Adrenal gland (tissue), 9 donors: ENCODE measurements at regions not wholly inside any gene's neighbourhood (a gene's known extent, or its start where the extent isn't known, plus 50 kb on each side); places are given as distances from the start of the nearest gene placed in this dataset.

Source experiments
- DNase-seq, 7 donors: peaks; one replicate each; pipeline ENCODE4 v3.0.0-alpha.2; 2019 to 2020
- H3K27ac ChIP-seq, 5 donors: fragments of 200-600 bp; sonication (generic) in 4 of 5; 1 replicate in 3 of 5; 2 replicates in 2 of 5; pipeline versions ENCODE4 v1.5.1 to v1.8.0; 2016 to 2020; ENCODE audit warnings: mild to moderate bottlenecking in 1 of 5
- H3K27me3 ChIP-seq: fragments of 200-600 bp; 2 replicates; pipeline ENCODE4 v1.8.0; 2021
- H3K36me3 ChIP-seq, 2 donors: fragments of 200-600 bp; replicated peaks in 1 of 2; 1 replicate in 1 of 2; 2 replicates in 1 of 2; pipeline versions ENCODE4 v1.5.1 to v1.8.0; 2018 to 2022
- H3K4me1 ChIP-seq, 2 donors: fragments of 200-600 bp; replicated peaks in 1 of 2; 1 replicate in 1 of 2; 2 replicates in 1 of 2; pipeline versions ENCODE4 v1.5.1 to v1.8.0; 2018 to 2021
- H3K4me3 ChIP-seq, 4 donors: fragments of 200-600 bp; sonication (generic) in 3 of 4; one replicate each; pipeline ENCODE4 v1.5.1; 2016 to 2018
- H3K9me3 ChIP-seq, 3 donors: fragments of 200-600 bp; sonication (generic) in 1 of 3; replicated peaks in 1 of 3; 1 replicate in 2 of 3; 2 replicates in 1 of 3; pipeline versions ENCODE4 v1.5.1 to v1.8.0; 2016 to 2021
- POLR2A ChIP-seq, 2 donors: fragments of 450-650 bp; IDR thresholded peaks; one replicate each; pipeline ENCODE4 v1.6.1; 2017; ENCODE audit warnings: antibody characterized with exemption in 2 of 2, mild to moderate bottlenecking in 2 of 2, moderate library complexity in 1 of 2
- WGBS, 4 donors: extraction: QIAGEN DNeasy Blood & Tissue Kit in 2 of 4; methylation state at CpG; one replicate each; pipeline versions ENCODE4 v1.1.5 to v1.1.7; 2013 to 2017; 5-methylcytosine and 5-hydroxymethylcytosine counted together
- intact Hi-C, 2 donors: fragments of 100-400 bp; cut with DNase I; formaldehyde crosslinking; loops; one replicate each; pipeline versions ENCODE4 v1.14.1 to v1.15.0; 2022 to 2023
- TF ChIP-seq, protein P1 (sequence below), 6 experiments: fragments of 450-650 bp in 4 of 6; fragments of 200-600 bp in 2 of 6; sonication (generic) in 1 of 6; IDR thresholded peaks; 1 replicate in 5 of 6; 2 replicates in 1 of 6; pipeline versions ENCODE4 v1.5.1 to v1.8.0; 2016 to 2021; ENCODE audit warnings: antibody characterized with exemption in 6 of 6, mild to moderate bottlenecking in 2 of 6, moderate library complexity in 1 of 6
- donor health status: healthy with polysubstance abuse.
- donor health status: Bipolar disorder and iron deficiency.
- donor health status: DM: yes; HTN: yes; CAD: no.
- donor health status: DM: no; HTN: no; CAD: no.
- donor health status: DM: no; HTN: no; CAD: no.

DNA sequence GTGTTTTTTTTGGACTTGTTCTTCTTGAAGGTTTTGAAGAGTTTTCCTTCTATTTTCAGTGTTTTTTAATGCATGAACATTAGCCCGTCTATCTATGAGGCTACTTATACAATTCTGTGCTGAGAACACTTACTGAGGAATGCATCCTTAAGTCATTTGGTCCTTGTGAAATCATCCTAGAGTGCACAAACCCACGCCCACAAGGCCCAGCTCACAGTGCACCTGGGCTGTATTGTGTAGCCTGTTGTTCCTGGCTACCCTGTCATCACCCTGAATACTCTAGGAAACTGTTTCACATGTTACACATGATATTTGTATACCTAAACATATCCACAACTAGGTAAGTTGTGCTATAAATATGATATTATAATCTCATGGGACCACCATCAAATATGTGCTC, 1226.7 kb downstream of the NLGN4Y start:
- Histone ChIP-seq H3K27ac (no peak overlapping the region), H3K4me3 (no peak overlapping the region), H3K36me3 (no peaks in the 10 kb centered on the region), H3K27me3 (no peaks in the 10 kb centered on the region), H3K4me1 (no peaks in the 10 kb centered on the region), H3K9me3 (no peaks in the 10 kb centered on the region)
- 75 to 76% methylated on average over 2 of the region's 2 CpGs; no CpG with 5 or more reads in 2 of the 4 donors for WGBS, 4 donors
- DNase-seq, result no peak
- TF ChIP-seq, protein P1, sequence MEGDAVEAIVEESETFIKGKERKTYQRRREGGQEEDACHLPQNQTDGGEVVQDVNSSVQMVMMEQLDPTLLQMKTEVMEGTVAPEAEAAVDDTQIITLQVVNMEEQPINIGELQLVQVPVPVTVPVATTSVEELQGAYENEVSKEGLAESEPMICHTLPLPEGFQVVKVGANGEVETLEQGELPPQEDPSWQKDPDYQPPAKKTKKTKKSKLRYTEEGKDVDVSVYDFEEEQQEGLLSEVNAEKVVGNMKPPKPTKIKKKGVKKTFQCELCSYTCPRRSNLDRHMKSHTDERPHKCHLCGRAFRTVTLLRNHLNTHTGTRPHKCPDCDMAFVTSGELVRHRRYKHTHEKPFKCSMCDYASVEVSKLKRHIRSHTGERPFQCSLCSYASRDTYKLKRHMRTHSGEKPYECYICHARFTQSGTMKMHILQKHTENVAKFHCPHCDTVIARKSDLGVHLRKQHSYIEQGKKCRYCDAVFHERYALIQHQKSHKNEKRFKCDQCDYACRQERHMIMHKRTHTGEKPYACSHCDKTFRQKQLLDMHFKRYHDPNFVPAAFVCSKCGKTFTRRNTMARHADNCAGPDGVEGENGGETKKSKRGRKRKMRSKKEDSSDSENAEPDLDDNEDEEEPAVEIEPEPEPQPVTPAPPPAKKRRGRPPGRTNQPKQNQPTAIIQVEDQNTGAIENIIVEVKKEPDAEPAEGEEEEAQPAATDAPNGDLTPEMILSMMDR (IDR thresholded peaks at IDR 0.05), result no peak
- TF ChIP-seq POLR2A (IDR thresholded peaks at IDR 0.05), result no peak
- intact Hi-C loops, result no loop called here

DNA sequence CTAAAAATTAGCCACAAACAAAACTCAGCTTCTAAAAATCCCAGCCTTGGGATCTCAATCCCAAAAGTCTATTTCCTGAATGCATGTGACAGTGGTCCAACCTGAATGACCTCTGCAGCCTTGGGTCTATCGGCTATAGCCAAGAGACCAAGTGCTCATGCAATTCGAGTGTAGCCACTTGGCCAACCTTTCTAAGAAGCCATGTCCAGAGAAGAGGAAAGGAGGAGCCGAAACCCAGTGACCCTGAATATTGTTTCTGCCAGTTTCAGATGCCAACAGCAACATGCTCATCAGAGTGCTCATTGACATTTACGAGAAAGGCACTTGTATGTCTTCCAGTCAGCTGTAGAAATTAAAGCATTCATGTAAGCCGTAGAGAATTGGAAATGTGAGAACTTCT, 1231.9 kb downstream of the NLGN4Y start:
- Histone ChIP-seq H3K27me3 (no peaks in the 10 kb centered on the region), H3K27ac (no peak overlapping the region), H3K4me1 (no peaks in the 10 kb centered on the region), H3K4me3 (no peak overlapping the region), H3K9me3 (no peaks in the 10 kb centered on the region), H3K36me3 (no peaks in the 10 kb centered on the region)
- 70 to 72% methylated on average over 5 of the region's 5 CpGs; no CpG with 5 or more reads in 2 of the 4 donors for WGBS, 4 donors
- no peak for TF ChIP-seq POLR2A (IDR thresholded peaks at IDR 0.05)
- TF ChIP-seq, protein P1 (IDR thresholded peaks at IDR 0.05), result no peak
- intact Hi-C loops, result no loop called here
- DNase-seq, result no peak

DNA sequence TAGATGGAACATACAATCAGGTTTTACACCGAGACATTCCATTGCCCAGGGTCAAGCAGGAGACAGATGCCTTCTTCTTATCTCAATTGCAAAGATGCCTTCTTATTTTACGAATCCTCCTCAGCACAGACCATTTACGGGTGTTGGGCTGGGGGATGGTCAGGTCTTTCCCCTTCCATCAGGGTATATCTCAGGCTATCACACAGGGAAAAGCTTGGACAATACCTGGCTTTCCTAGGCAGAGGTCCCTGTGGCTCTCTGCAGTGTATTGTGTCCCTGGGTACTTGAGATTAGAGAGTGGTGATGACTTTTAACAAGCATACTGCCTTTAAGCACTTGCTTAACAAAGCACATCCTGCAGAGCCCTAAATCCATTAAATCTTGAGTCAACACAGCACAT, 1249.2 kb downstream of the NLGN4Y start:
- H3K9me3 ChIP-seq, result no peaks in the 10 kb centered on the region
- TF ChIP-seq, protein P1 (IDR thresholded peaks at IDR 0.05), result no peak
- TF ChIP-seq POLR2A (IDR thresholded peaks at IDR 0.05), result no peak
- H3K36me3 ChIP-seq, result no peaks in the 10 kb centered on the region
- H3K4me3 ChIP-seq, result no peak overlapping the region
- no peaks in the 10 kb centered on the region for H3K4me1 ChIP-seq
- DNase-seq, result no peak
- no peaks in the 10 kb centered on the region for H3K27me3 ChIP-seq
- intact Hi-C loops, result no loop called here
- H3K27ac ChIP-seq, result no peak overlapping the region
- 0 to 55% methylated on average over 1 to 3 of the region's 3 CpGs; no CpG with 5 or more reads in 2 of the 4 donors for WGBS, 4 donors

DNA sequence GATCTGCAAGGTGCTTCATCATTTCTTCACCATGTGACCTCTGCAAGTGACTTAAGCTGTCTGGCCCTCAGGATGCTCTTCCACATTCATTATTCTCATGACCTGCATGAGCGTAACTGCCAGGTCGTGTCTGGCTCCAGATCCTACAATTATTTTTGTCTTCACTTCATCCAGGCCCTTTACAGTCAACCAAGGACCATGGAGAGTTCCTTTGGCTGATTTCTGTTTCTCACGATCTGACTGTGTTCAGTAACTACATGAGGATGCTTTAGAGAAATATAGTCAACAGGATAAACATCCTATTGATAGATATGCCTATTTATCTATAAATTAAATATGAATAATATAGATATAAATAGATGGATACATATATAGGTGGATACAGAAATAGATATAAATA, 1251.6 kb downstream of the NLGN4Y start:
- no peaks in the 10 kb centered on the region for H3K4me1 ChIP-seq
- H3K9me3 ChIP-seq, result no peaks in the 10 kb centered on the region
- no peak for DNase-seq
- intact Hi-C loops, result no loop called here
- no peak overlapping the region for H3K4me3 ChIP-seq
- WGBS, 4 donors, result 47 to 49% methylated on average over 3 of the region's 3 CpGs; no CpG with 5 or more reads in 2 of the 4 donors
- H3K27me3 ChIP-seq, result no peaks in the 10 kb centered on the region
- no peaks in the 10 kb centered on the region for H3K36me3 ChIP-seq
- TF ChIP-seq POLR2A (IDR thresholded peaks at IDR 0.05), result no peak
- TF ChIP-seq, protein P1 (IDR thresholded peaks at IDR 0.05), result no peak
- no peak overlapping the region for H3K27ac ChIP-seq
